H1 (cell line): ENCODE measurements at regions not wholly inside any gene's neighbourhood (a gene's known extent, or its start where the extent isn't known, plus 50 kb on each side); places are given as distances from the start of the nearest gene placed in this dataset.

Experiments
- BACH1 ChIP-seq: IDR thresholded peaks from 2 replicates; pipeline ENCODE4 v1.6.1; 2012; ENCODE audit warnings: low read length, improper control_type of control experiment
- CBX5 ChIP-seq: fragments of 300-800, 300-1000 bp; sonication (generic); IDR thresholded peaks from 2 replicates; pipeline ENCODE4 v1.7.1; 2016; ENCODE audit warnings: antibody characterized with exemption, low read length, low read depth
- CHD1 ChIP-seq: IDR thresholded peaks from 2 replicates; pipeline ENCODE4 v1.6.1; 2012; ENCODE audit warnings: low read depth, low read length, improper control_type of control experiment
- EZH2 ChIP-seq: fragments of 200-600 bp; sonication (generic); IDR thresholded peaks from 2 replicates; pipeline ENCODE4 v1.7.1; 2012; ENCODE audit warnings: low read depth, mild to moderate bottlenecking, moderate library complexity, low read length, inconsistent platforms; ENCODE audit not compliant: severe bottlenecking
- FOSL1 ChIP-seq: IDR thresholded peaks from 2 replicates; pipeline ENCODE4 v1.6.1; 2011; ENCODE audit warnings: mild to moderate bottlenecking, low read depth, low read length, moderate library complexity; ENCODE audit not compliant: insufficient read depth
- GABPA ChIP-seq: IDR thresholded peaks from 2 replicates; pipeline ENCODE4 v1.6.1; 2011; ENCODE audit warnings: mild to moderate bottlenecking, low read length, moderate library complexity, borderline replicate concordance; ENCODE audit not compliant: insufficient read depth
- TEAD4 ChIP-seq: IDR thresholded peaks from 2 replicates; pipeline ENCODE4 v1.6.1; 2012; ENCODE audit warnings: low read depth, low read length, inconsistent platforms, mixed read lengths
- YY1 ChIP-seq: IDR thresholded peaks from 2 replicates; pipeline ENCODE4 v1.6.1; 2011; ENCODE audit warnings: low read depth, mild to moderate bottlenecking, low read length

GRCh38 chr7:80036107-80036506 lies 98.5 kb upstream of the GNAI1 start (continued):
- TF ChIP-seq YY1 = no peak
- no peak for TF ChIP-seq CHD1
- TF ChIP-seq BACH1 = no peak
- no peak for TF ChIP-seq CBX5
- TF ChIP-seq EZH2 = no peak
- TF ChIP-seq TEAD4 = no peak
- no peak for TF ChIP-seq GABPA
- no peak for TF ChIP-seq FOSL1
